ENCODE measurements at regions not wholly inside any gene's neighbourhood (a gene's known extent, or its start where the extent isn't known, plus 50 kb on each side); places are given as distances from the start of the nearest gene placed in this dataset.

DNA sequence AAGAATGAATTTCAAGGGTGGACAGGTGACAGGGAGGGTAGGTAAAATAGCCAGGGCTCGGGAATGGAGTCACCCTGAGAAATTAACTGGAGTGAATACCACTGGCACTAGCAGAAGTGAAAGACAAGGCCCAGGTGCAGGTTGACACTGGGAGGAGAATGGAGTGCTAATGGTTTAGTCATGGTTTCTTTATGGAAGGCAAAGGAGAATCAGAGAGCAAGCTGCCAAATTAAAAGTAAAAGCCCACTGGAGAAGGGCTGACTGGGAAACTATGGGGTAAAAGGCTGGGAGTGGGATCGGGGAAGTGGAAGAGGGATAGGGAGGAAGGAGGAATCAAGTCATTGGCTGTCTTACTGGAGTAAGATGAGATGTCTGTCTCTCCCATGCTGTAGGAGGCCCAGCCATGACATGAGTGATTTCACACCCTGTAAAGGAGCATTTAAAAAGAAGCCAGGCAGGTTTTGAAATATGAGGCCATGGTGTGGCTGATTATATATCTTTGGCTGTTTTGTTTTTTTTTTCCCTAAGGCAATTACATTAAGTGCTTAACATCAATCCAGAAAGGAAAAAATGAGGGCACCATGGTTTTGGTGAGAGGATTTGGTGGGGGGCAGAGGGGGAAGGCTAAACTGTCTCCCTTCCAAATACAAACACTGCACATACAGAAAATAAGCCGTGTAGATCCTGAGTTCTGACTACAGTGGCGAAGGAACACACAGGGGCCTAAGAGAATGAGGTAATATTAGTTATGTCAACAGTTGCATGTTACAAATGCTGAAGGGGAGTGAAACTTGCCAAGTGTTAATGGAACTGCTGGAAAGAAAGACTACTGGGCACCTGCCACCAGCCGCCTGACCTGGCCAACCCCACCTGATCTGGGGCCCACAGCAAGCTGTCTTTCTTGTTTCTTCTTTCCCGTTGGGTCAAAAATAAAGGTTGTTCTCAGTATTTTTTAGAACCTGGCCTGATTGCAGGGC, 183.5 kb upstream of the TSC22D1 start (continued):
- TF ChIP-seq, protein P1, sequence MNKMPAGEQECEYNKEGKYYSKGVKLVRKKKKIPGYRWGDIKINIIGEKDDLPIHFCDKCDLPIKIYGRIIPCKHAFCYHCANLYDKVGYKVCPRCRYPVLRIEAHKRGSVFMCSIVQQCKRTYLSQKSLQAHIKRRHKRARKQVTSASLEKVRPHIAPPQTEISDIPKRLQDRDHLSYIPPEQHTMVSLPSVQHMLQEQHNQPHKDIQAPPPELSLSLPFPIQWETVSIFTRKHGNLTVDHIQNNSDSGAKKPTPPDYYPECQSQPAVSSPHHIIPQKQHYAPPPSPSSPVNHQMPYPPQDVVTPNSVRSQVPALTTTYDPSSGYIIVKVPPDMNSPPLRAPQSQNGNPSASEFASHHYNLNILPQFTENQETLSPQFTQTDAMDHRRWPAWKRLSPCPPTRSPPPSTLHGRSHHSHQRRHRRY (tag by site-specific recombination; IDR thresholded peaks at IDR 0.05): no peak
- no peak for TF ChIP-seq ZNF791 (tag by site-specific recombination; IDR thresholded peaks at IDR 0.05)
- no peak for TF ChIP-seq KLF1 (tag by site-specific recombination; IDR thresholded peaks at IDR 0.05)
- no peak for TF ChIP-seq ZBTB20 (tag by site-specific recombination; IDR thresholded peaks at IDR 0.05)
- TF ChIP-seq, protein P2, sequence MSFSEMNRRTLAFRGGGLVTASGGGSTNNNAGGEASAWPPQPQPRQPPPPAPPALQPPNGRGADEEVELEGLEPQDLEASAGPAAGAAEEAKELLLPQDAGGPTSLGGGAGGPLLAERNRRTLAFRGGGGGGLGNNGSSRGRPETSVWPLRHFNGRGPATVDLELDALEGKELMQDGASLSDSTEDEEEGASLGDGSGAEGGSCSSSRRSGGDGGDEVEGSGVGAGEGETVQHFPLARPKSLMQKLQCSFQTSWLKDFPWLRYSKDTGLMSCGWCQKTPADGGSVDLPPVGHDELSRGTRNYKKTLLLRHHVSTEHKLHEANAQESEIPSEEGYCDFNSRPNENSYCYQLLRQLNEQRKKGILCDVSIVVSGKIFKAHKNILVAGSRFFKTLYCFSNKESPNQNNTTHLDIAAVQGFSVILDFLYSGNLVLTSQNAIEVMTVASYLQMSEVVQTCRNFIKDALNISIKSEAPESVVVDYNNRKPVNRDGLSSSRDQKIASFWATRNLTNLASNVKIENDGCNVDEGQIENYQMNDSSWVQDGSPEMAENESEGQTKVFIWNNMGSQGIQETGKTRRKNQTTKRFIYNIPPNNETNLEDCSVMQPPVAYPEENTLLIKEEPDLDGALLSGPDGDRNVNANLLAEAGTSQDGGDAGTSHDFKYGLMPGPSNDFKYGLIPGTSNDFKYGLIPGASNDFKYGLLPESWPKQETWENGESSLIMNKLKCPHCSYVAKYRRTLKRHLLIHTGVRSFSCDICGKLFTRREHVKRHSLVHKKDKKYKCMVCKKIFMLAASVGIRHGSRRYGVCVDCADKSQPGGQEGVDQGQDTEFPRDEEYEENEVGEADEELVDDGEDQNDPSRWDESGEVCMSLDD (tag by site-specific recombination; IDR thresholded peaks at IDR 0.05): no peak
- TF ChIP-seq ZNF292 (tag by site-specific recombination; IDR thresholded peaks at IDR 0.05; ENCODE audit: borderline replicate concordance, low read depth): no peak
- TF ChIP-seq ZNF792 (tag by site-specific recombination; IDR thresholded peaks at IDR 0.05): no peak
- TF ChIP-seq ZNF560 (tag by site-specific recombination; IDR thresholded peaks at IDR 0.05; ENCODE audit: borderline replicate concordance): no peak
- peak; percentile 42; the same call in 1 of the 2 replicates for TF ChIP-seq ZNF843 (tag by site-specific recombination; IDR thresholded peaks at IDR 0.05)
- no peak for TF ChIP-seq ZNF555 (tag by site-specific recombination; conservative IDR thresholded peaks at IDR 0.05)
- TF ChIP-seq ZNF473 (tag by site-specific recombination; IDR thresholded peaks at IDR 0.05): no peak
- no peak for TF ChIP-seq KLF10 (tag by site-specific recombination; IDR thresholded peaks at IDR 0.05)
- TF ChIP-seq, protein P3, sequence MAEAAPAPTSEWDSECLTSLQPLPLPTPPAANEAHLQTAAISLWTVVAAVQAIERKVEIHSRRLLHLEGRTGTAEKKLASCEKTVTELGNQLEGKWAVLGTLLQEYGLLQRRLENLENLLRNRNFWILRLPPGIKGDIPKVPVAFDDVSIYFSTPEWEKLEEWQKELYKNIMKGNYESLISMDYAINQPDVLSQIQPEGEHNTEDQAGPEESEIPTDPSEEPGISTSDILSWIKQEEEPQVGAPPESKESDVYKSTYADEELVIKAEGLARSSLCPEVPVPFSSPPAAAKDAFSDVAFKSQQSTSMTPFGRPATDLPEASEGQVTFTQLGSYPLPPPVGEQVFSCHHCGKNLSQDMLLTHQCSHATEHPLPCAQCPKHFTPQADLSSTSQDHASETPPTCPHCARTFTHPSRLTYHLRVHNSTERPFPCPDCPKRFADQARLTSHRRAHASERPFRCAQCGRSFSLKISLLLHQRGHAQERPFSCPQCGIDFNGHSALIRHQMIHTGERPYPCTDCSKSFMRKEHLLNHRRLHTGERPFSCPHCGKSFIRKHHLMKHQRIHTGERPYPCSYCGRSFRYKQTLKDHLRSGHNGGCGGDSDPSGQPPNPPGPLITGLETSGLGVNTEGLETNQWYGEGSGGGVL (tag by site-specific recombination; IDR thresholded peaks at IDR 0.05): peak; percentile 97
- no peak for TF ChIP-seq ZNF133 (tag by site-specific recombination; IDR thresholded peaks at IDR 0.05)
- TF ChIP-seq ZNF24 (tag by site-specific recombination; IDR thresholded peaks at IDR 0.05): peak; percentile 35; the same call in 1 of the 2 replicates
- TF ChIP-seq, protein P4, sequence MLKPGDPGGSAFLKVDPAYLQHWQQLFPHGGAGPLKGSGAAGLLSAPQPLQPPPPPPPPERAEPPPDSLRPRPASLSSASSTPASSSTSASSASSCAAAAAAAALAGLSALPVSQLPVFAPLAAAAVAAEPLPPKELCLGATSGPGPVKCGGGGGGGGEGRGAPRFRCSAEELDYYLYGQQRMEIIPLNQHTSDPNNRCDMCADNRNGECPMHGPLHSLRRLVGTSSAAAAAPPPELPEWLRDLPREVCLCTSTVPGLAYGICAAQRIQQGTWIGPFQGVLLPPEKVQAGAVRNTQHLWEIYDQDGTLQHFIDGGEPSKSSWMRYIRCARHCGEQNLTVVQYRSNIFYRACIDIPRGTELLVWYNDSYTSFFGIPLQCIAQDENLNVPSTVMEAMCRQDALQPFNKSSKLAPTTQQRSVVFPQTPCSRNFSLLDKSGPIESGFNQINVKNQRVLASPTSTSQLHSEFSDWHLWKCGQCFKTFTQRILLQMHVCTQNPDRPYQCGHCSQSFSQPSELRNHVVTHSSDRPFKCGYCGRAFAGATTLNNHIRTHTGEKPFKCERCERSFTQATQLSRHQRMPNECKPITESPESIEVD (tag by site-specific recombination; IDR thresholded peaks at IDR 0.05): peak; percentile 82
- TF ChIP-seq IKZF3 (tag by site-specific recombination; IDR thresholded peaks at IDR 0.05): no peak
- no peak for TF ChIP-seq RBAK (tag by site-specific recombination; IDR thresholded peaks at IDR 0.05)
- peak; percentile 82 for TF ChIP-seq FEZF1 (tag by site-specific recombination; IDR thresholded peaks at IDR 0.05)
- no peak for TF ChIP-seq ZBTB17 (tag by site-specific recombination; IDR thresholded peaks at IDR 0.05)
- TF ChIP-seq, protein P5, sequence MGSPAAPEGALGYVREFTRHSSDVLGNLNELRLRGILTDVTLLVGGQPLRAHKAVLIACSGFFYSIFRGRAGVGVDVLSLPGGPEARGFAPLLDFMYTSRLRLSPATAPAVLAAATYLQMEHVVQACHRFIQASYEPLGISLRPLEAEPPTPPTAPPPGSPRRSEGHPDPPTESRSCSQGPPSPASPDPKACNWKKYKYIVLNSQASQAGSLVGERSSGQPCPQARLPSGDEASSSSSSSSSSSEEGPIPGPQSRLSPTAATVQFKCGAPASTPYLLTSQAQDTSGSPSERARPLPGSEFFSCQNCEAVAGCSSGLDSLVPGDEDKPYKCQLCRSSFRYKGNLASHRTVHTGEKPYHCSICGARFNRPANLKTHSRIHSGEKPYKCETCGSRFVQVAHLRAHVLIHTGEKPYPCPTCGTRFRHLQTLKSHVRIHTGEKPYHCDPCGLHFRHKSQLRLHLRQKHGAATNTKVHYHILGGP (tag by site-specific recombination; IDR thresholded peaks at IDR 0.05): no peak
- TF ChIP-seq ZNF558 (tag by site-specific recombination; IDR thresholded peaks at IDR 0.05): no peak
- TF ChIP-seq ZNF596 (tag by site-specific recombination; IDR thresholded peaks at IDR 0.05): no peak
- TF ChIP-seq ZEB2 (tag by site-specific recombination; IDR thresholded peaks at IDR 0.05): no peak
- TF ChIP-seq, protein P6, sequence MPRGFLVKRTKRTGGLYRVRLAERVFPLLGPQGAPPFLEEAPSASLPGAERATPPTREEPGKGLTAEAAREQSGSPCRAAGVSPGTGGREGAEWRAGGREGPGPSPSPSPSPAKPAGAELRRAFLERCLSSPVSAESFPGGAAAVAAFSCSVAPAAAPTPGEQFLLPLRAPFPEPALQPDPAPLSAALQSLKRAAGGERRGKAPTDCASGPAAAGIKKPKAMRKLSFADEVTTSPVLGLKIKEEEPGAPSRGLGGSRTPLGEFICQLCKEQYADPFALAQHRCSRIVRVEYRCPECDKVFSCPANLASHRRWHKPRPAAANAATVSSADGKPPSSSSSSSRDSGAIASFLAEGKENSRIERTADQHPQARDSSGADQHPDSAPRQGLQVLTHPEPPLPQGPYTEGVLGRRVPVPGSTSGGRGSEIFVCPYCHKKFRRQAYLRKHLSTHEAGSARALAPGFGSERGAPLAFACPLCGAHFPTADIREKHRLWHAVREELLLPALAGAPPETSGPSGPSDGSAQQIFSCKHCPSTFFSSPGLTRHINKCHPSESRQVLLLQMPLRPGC (tag by site-specific recombination; IDR thresholded peaks at IDR 0.05): peak; percentile 35; the same call in 1 of the 2 replicates
- TF ChIP-seq ZNF16 (tag by site-specific recombination; IDR thresholded peaks at IDR 0.05; ENCODE audit: low read depth): no peak
- no peak for TF ChIP-seq SCRT1 (tag by site-specific recombination; IDR thresholded peaks at IDR 0.05; ENCODE audit: borderline replicate concordance)
- TF ChIP-seq ZNF266 (tag by site-specific recombination; IDR thresholded peaks at IDR 0.05; ENCODE audit: low read depth): no peak
